Osteoblast (primary cell): ENCODE measurements at regions not wholly inside any gene's neighbourhood (a gene's known extent, or its start where the extent isn't known, plus 50 kb on each side); places are given as distances from the start of the nearest gene placed in this dataset.
"Not testable (repeated sequence)": the region's sequence is repeated elsewhere in the genome, so short reads cannot be mapped to it uniquely, and the experiment has no call there.

Source experiments
- DNase-seq: peaks from one replicate; pipeline ENCODE4 v3.0.0; 2011; ENCODE audit warnings: low spot score, mixed read lengths; ENCODE audit not compliant: insufficient read length; ENCODE audit errors: missing footprints
- H2AFZ ChIP-seq: 2 replicates; pipeline ENCODE4 v1.6.0; 2011; ENCODE audit warnings: mild to moderate bottlenecking, low read length
- H3K27ac ChIP-seq: 2 replicates; pipeline ENCODE4 v1.5.1; 2011; ENCODE audit warnings: mild to moderate bottlenecking, low read depth, low read length, moderate library complexity
- H3K27me3 ChIP-seq: 2 replicates; pipeline ENCODE4 v1.6.0; 2012; ENCODE audit warnings: mild to moderate bottlenecking, control low read depth, inconsistent platforms, low read length, moderate library complexity; ENCODE audit not compliant: insufficient read depth
- H3K36me3 ChIP-seq: 2 replicates; pipeline ENCODE4 v1.5.1; 2011; ENCODE audit warnings: mild to moderate bottlenecking, low read length, control low read depth, moderate library complexity; ENCODE audit not compliant: insufficient read depth
- H3K4me1 ChIP-seq: 2 replicates; pipeline ENCODE4 v1.5.1; 2011; ENCODE audit warnings: mild to moderate bottlenecking, low read length, control low read depth, moderate library complexity; ENCODE audit not compliant: insufficient read depth
- H3K4me2 ChIP-seq: 2 replicates; pipeline ENCODE4 v1.6.0; 2011; ENCODE audit warnings: mild to moderate bottlenecking, low read length; ENCODE audit not compliant: insufficient read depth
- H3K4me3 ChIP-seq: fragments of 200-600 bp; sonication (generic); 3 replicates; pipeline ENCODE4 v1.5.1; 2012; ENCODE audit warnings: mild to moderate bottlenecking, low read length, inconsistent platforms; ENCODE audit not compliant: insufficient read depth
- H3K79me2 ChIP-seq: 2 replicates; pipeline ENCODE4 v1.6.0; 2012; ENCODE audit warnings: mild to moderate bottlenecking, low read length, control low read depth, inconsistent platforms; ENCODE audit not compliant: insufficient read depth
- H3K9me3 ChIP-seq: 2 replicates; pipeline ENCODE4 v1.5.1; 2011; ENCODE audit warnings: low read depth, low read length, control low read depth
- H4K20me1 ChIP-seq: 2 replicates; pipeline ENCODE4 v1.6.0; 2012; ENCODE audit warnings: mild to moderate bottlenecking, low read length, control low read depth; ENCODE audit not compliant: insufficient read depth
- TF ChIP-seq, protein P1 (sequence below): IDR thresholded peaks from 2 replicates; pipeline ENCODE4 v1.5.1; 2011; ENCODE audit warnings: mild to moderate bottlenecking, low read depth, low read length, moderate library complexity; ENCODE audit errors: extremely low read depth

DNA sequence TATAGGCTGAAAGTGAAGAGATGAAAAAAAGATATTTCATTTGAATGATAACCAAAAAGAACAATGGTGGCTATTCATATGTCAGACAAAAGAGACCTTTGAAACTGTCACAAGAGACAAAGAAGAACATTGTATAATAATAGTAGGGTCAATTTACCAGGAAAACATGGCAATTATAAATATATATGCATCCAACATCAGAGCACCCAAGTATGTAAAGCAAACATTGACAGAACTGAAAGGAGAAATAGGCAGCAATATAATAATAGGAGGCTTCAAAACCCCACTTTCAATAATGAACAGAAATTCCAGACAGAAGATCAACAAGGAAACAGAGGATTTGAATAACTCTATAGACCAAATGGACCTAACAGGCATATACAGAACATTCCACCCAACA, 876.2 kb downstream of the GRID1 start:
- TF ChIP-seq, protein P1, sequence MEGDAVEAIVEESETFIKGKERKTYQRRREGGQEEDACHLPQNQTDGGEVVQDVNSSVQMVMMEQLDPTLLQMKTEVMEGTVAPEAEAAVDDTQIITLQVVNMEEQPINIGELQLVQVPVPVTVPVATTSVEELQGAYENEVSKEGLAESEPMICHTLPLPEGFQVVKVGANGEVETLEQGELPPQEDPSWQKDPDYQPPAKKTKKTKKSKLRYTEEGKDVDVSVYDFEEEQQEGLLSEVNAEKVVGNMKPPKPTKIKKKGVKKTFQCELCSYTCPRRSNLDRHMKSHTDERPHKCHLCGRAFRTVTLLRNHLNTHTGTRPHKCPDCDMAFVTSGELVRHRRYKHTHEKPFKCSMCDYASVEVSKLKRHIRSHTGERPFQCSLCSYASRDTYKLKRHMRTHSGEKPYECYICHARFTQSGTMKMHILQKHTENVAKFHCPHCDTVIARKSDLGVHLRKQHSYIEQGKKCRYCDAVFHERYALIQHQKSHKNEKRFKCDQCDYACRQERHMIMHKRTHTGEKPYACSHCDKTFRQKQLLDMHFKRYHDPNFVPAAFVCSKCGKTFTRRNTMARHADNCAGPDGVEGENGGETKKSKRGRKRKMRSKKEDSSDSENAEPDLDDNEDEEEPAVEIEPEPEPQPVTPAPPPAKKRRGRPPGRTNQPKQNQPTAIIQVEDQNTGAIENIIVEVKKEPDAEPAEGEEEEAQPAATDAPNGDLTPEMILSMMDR: no peak
- Histone ChIP-seq H3K9me3 (peaks cover 3% of the 10 kb centered on the region), H3K27ac (no peak overlapping the region), H3K27me3 (no peaks in the 10 kb centered on the region), H3K36me3 (no peaks in the 10 kb centered on the region), H3K4me1 (no peaks in the 10 kb centered on the region), H4K20me1 (no peaks in the 10 kb centered on the region), H3K4me2 (no peak overlapping the region), H3K79me2 (no peaks in the 10 kb centered on the region), H2AFZ (no peak overlapping the region), H3K4me3 (no peak overlapping the region)
- DNase-seq: no peak

DNA sequence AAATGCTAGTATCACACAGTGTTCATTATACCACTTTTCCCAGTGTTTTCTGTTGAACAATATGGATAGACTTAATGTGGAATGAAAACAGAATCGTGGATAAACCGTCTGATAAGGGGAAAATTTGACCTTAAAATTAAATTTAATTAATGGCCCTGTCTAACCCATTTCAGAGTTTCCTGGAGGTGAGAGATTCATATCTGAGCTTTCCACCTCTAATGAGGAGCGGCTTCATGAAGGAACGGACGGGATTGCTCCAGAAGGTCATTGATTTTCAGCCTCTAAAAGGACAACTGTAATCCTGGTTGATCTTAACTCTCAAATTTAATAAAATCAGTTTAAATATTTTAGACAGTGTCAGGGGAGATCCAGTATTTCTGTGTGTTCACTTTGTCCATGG, 874.9 kb downstream of the GRID1 start:
- H3K27me3 ChIP-seq: no peaks in the 10 kb centered on the region
- no peak overlapping the region for H3K4me2 ChIP-seq
- TF ChIP-seq, protein P1: no peak
- no peak overlapping the region for H2AFZ ChIP-seq
- H3K79me2 ChIP-seq: no peaks in the 10 kb centered on the region
- DNase-seq: no peak
- H3K36me3 ChIP-seq: no peaks in the 10 kb centered on the region
- H3K4me3 ChIP-seq: no peak overlapping the region
- no peak overlapping the region for H3K27ac ChIP-seq
- H3K9me3 ChIP-seq: no peaks in the 10 kb centered on the region
- H4K20me1 ChIP-seq: no peaks in the 10 kb centered on the region
- H3K4me1 ChIP-seq: no peaks in the 10 kb centered on the region

DNA sequence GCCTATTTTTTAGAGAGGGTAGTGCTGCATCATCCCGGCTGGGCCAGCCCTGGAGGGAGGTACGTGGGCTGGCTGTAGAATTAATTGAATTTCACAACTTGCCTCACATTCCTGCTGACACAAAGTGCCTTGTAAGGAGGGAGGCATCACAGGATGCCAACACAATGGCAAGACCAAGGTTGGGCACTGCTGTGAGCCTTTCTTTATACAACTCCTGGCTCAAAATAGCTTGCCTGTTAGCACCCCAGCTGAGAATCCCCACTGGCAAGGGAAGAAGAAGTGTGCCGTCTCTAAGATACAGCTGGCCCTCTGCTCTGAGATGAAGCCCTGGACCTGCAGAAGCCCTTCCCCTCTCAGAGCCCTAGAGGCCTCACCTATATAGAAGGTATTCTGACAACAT, 873.9 kb downstream of the GRID1 start:
- no peaks in the 10 kb centered on the region for H3K36me3 ChIP-seq
- no peaks in the 10 kb centered on the region for H3K79me2 ChIP-seq
- no peak overlapping the region for H3K4me3 ChIP-seq
- H3K4me1 ChIP-seq: no peaks in the 10 kb centered on the region
- DNase-seq: no peak
- H3K27me3 ChIP-seq: no peaks in the 10 kb centered on the region
- H2AFZ ChIP-seq: no peak overlapping the region
- H4K20me1 ChIP-seq: no peaks in the 10 kb centered on the region
- no peak overlapping the region for H3K27ac ChIP-seq
- TF ChIP-seq, protein P1: no peak
- no peak overlapping the region for H3K4me2 ChIP-seq
- H3K9me3 ChIP-seq: no peaks in the 10 kb centered on the region

DNA sequence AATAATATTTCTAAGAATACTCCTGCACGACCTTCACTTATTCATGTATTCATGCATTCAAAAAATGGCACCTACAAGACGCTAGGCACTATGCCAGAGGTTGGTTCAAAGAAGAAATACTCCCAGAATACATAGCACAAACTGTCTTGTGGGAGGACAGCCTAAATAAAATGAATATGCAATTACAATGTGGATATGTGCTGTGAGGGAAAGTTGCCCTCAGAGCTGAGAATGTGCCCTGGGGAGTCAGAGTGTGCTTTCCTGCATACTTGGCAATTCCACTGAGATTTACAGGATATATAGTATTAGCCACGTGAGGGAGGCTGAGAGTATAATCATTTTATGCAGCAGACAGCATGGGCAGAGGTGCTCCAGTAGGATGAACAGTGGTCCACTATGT, 872.9 kb downstream of the GRID1 start:
- Histone ChIP-seq H3K79me2 (no peaks in the 10 kb centered on the region), H3K36me3 (no peaks in the 10 kb centered on the region), H3K4me1 (no peaks in the 10 kb centered on the region), H4K20me1 (no peaks in the 10 kb centered on the region), H3K4me3 (no peak overlapping the region), H3K27ac (no peak overlapping the region), H3K4me2 (no peak overlapping the region), H3K9me3 (no peaks in the 10 kb centered on the region), H2AFZ (no peak overlapping the region), H3K27me3 (no peaks in the 10 kb centered on the region)
- TF ChIP-seq, protein P1: no peak
- no peak for DNase-seq

DNA sequence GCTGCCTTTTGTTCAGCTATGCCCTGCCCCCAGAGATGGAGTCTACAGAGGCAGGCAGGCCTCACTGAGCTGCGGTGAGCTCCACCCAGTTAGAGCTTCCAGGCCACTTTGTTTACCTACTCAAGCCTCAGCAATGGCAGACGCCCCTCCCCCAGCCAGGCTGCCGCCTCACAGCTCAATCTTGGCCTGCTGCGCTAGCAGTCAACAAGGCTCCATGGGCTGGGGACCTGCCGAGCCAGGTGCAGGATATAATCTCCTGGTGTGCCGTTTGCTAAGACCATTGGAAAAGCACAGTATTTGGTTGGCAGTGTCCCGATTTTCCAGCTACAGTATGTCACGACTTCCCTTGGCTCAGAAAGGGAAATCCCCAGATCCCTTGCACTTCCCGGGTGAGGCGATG, 862.0 kb downstream of the GRID1 start:
- not testable (repeated sequence) for H4K20me1 ChIP-seq, H3K79me2 ChIP-seq, H3K36me3 ChIP-seq, H3K4me2 ChIP-seq, H3K27ac ChIP-seq, H3K9me3 ChIP-seq, H3K4me1 ChIP-seq, DNase-seq, H3K4me3 ChIP-seq, H2AFZ ChIP-seq, H3K27me3 ChIP-seq
